ENCODE measurements at regions not wholly inside any gene's neighbourhood (a gene's known extent, or its start where the extent isn't known, plus 50 kb on each side); places are given as distances from the start of the nearest gene placed in this dataset.

- Histone ChIP-seq H3K4me3 (peak overlapping the region; percentile 52), H3K4me1 (ENCODE audit: insufficient read depth) (peaks cover 38% of the 10 kb centered on the region), H3K27me3 (ENCODE audit: insufficient read depth) (no peaks in the 10 kb centered on the region), H3K9me2 (ENCODE audit: insufficient read depth) (no peaks in the 10 kb centered on the region), H2AFZ (no peak overlapping the region), H3K79me2 (replicated peaks; ENCODE audit: insufficient read depth) (0 out of 2 replicates have a peak, but pooled peaks cover 4% of the 10 kb centered on the region), H4K20me1 (replicated peaks; ENCODE audit: insufficient read depth) (0 out of 2 replicates have a peak, but pooled peaks cover 3% of the 10 kb centered on the region), H3K4me2 (peak overlapping the region; percentile 78), H3F3A (replicated peaks; ENCODE audit: low read depth) (0 out of 2 replicates have a peak, but pooled peaks cover 2% of the 10 kb centered on the region), H3K27ac (ENCODE audit: low read depth) (peak overlapping the region; percentile 1; the same call in 1 of the 2 replicates), H3K36me3 (ENCODE audit: insufficient read depth) (no peaks in the 10 kb centered on the region)
- H3K36me3 Mint-ChIP-seq (ENCODE audit: low read depth): no peaks in the 10 kb centered on the region
- no peak overlapping the region for H3K4me3 Mint-ChIP-seq
- ATAC-seq (peak; percentile 76), DNase-seq (ENCODE audit: low spot score) (peak; percentile 33)
- TF ChIP-seq REST (IDR thresholded peaks at IDR 0.05; ENCODE audit: unreplicated experiment): no peak
- TF ChIP-seq NANOG (IDR thresholded peaks at IDR 0.05; ENCODE audit: borderline replicate concordance): peak; percentile 51; the same call in 1 of the 2 replicates
- H3K27me3 Mint-ChIP-seq (ENCODE audit: insufficient read depth, low read depth, poor library complexity): no peaks in the 10 kb centered on the region
- H3K27ac Mint-ChIP-seq: no peak overlapping the region
- peaks cover 25% of the 10 kb centered on the region for H3K4me1 Mint-ChIP-seq
- H3K9me3 Mint-ChIP-seq: no peaks in the 10 kb centered on the region
Measured at GRCh38 chr18:39692367-39693015, 2126.9 kb upstream of the CELF4 start.

- Histone ChIP-seq H3K4me3 (peak overlapping the region; percentile 9; the same call in 1 of the 2 replicates), H3K27me3 (ENCODE audit: insufficient read depth) (no peaks in the 10 kb centered on the region), H2AFZ (no peak overlapping the region), H3K4me2 (peak overlapping the region; percentile 36), H3K79me2 (replicated peaks; ENCODE audit: insufficient read depth) (peaks cover 14% of the 10 kb centered on the region), H3K27ac (ENCODE audit: low read depth) (no peak overlapping the region), H4K20me1 (replicated peaks; ENCODE audit: insufficient read depth) (no peaks in the 10 kb centered on the region), H3K9me2 (ENCODE audit: insufficient read depth) (no peaks in the 10 kb centered on the region), H3K36me3 (ENCODE audit: insufficient read depth) (no peaks in the 10 kb centered on the region), H3F3A (replicated peaks; ENCODE audit: low read depth) (no peaks in the 10 kb centered on the region), H3K4me1 (ENCODE audit: insufficient read depth) (peaks cover 30% of the 10 kb centered on the region)
- ATAC-seq (peak; percentile 96), DNase-seq (ENCODE audit: low spot score) (peak; percentile 84)
- Mint-ChIP-seq H3K4me3 (no peak overlapping the region), H3K27ac (no peak overlapping the region), H3K4me1 (peaks cover 11% of the 10 kb centered on the region), H3K9me3 (no peaks in the 10 kb centered on the region), H3K27me3 (ENCODE audit: insufficient read depth, low read depth, poor library complexity) (no peaks in the 10 kb centered on the region), H3K36me3 (ENCODE audit: low read depth) (no peaks in the 10 kb centered on the region)
- TF ChIP-seq EZH2 (IDR thresholded peaks at IDR 0.05; ENCODE audit: low read depth, unreplicated experiment): no peak
- peak; percentile 64; the same call in 1 of the 2 replicates for TF ChIP-seq ZNF462 (CRISPR knock-in tag; IDR thresholded peaks at IDR 0.05)
- 0 out of 2 replicates have a peak, but pooled peaks have one; percentile 15 for TF ChIP-seq CREB1 (CRISPR knock-in tag; IDR thresholded peaks at IDR 0.05; ENCODE audit: low read depth)
- peak; percentile 16; the same call in 1 of the 2 replicates for TF ChIP-seq NANOG (IDR thresholded peaks at IDR 0.05; ENCODE audit: borderline replicate concordance)
- TF ChIP-seq ZNF331 (CRISPR knock-in tag; IDR thresholded peaks at IDR 0.05; ENCODE audit: low read depth): no peak
- peak; percentile 94 for TF ChIP-seq ZNF114 (CRISPR knock-in tag; IDR thresholded peaks at IDR 0.05)
- TF ChIP-seq ETS1 (IDR thresholded peaks at IDR 0.05): no peak
Measured at GRCh38 chr18:39685303-39685902, 2119.8 kb upstream of the CELF4 start.

Data from GM23338 (cell line).